IPS-15b (cell line): ENCODE measurements at regions not wholly inside any gene's neighbourhood (a gene's known extent, or its start where the extent isn't known, plus 50 kb on each side); places are given as distances from the start of the nearest gene placed in this dataset.

Source experiments
- H3K27me3 ChIP-seq: one replicate; pipeline ENCODE4 v1.6.1; 2013; ENCODE audit warnings: low read length; ENCODE audit not compliant: control insufficient read depth, insufficient read depth
- H3K36me3 ChIP-seq: one replicate; pipeline ENCODE4 v1.6.1; 2013; ENCODE audit warnings: low read length; ENCODE audit not compliant: control insufficient read depth, insufficient read depth
- H3K4me1 ChIP-seq: one replicate; pipeline ENCODE4 v1.6.1; 2013; ENCODE audit warnings: mild to moderate bottlenecking, low read length; ENCODE audit not compliant: control insufficient read depth, insufficient read depth
- H3K4me3 ChIP-seq: one replicate; pipeline ENCODE4 v1.5.1; 2013; ENCODE audit warnings: low read depth, low read length
- H3K9ac ChIP-seq: one replicate; pipeline ENCODE4 v1.6.1; 2013; ENCODE audit warnings: low read depth, mild to moderate bottlenecking, low read length
- H3K9me3 ChIP-seq: one replicate; pipeline ENCODE4 v1.6.1; 2013; ENCODE audit warnings: mild to moderate bottlenecking, low read length; ENCODE audit not compliant: control insufficient read depth, insufficient read depth

GRCh38 chr16:87222335-87222734, 94.9 kb downstream of the C16orf95 start:
- no peaks in the 10 kb centered on the region for H3K9me3 ChIP-seq
- no peaks in the 10 kb centered on the region for H3K4me1 ChIP-seq
- no peaks in the 10 kb centered on the region for H3K36me3 ChIP-seq
- no peak overlapping the region for H3K4me3 ChIP-seq
- H3K27me3 ChIP-seq = no peaks in the 10 kb centered on the region
- H3K9ac ChIP-seq = no peak overlapping the region

DNA sequence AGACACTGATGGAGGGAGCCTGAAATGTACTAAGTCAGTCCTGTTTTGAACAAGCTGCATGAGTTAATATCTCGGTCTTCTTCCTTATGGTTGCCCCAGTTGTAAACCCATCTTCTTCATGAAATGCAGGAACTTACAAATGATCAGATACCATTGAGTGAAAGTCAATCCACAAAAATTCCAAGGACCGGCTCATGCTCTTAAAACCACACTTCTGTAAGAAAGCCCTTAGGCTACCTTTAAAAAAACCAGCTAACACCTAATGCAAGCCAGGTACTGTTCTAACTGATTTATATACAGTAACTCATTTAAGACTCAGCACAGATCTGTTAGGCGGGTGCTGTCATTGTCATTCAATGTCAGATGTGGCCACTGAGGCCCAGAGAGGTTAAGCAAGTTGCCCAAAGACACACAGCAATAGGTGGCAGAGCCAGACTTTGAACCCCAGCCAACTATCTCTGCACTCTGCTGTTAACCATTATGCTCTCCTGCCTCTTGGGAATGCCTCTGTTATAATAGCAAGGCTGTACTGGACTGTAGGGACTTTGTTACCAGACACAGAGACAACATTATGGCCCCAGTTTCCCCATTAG, 93.4 kb downstream of the C16orf95 start:
- Histone ChIP-seq H3K4me1 (no peaks in the 10 kb centered on the region), H3K9ac (no peak overlapping the region), H3K4me3 (no peak overlapping the region), H3K36me3 (no peaks in the 10 kb centered on the region), H3K27me3 (no peaks in the 10 kb centered on the region), H3K9me3 (no peaks in the 10 kb centered on the region)

DNA sequence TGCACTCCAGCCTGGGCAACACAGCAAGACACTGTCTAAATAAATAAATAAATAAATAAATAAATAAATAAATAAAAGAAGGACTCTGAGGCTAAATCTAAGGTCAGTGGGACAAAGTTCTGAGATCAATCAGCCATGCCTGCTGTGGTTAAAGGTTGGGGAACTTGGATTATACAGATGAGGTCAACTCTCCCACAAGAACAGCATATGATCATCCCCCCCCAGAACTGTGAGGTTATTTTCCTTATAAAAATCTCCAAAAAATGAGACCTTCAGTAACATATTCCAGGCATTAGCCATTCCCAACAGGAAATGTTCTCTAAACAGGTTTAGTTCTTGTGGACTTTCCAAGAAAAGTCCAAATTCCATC, 90.3 kb downstream of the C16orf95 start:
- H3K4me3 ChIP-seq = no peak overlapping the region
- H3K27me3 ChIP-seq = no peaks in the 10 kb centered on the region
- H3K36me3 ChIP-seq = no peaks in the 10 kb centered on the region
- no peaks in the 10 kb centered on the region for H3K9me3 ChIP-seq
- H3K4me1 ChIP-seq = no peaks in the 10 kb centered on the region
- no peak overlapping the region for H3K9ac ChIP-seq

DNA sequence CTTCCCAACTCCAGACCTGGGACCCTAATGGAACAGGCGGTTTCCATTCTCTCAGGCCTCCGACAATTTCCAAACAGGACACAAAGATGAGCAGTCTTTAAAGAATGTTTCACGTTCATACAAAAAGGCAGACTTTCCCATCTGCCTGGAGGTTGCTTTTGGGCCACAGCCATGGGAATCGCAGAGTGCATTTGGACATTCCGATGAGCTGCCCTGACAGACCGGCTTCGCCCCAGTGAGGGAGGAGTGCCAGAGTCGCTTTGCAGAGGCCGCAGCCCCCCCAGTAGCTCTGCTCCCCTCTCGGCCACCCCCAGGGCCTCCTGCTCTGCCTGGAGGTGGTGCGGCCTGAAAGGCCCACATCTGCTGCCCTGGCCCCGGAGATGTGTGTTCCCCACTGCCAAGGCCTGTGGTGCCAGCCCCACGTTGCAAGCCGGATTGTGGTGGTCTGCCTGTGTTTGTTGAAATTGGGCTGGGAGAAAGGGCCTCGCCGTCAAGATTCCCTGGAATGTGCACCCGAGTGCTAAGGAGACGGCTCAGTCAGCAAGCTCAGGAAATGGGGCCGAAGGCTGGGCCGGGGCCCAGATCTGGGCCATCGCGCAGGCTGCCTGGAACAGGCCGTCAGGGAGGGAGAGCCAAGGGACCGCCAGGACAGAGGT, 89.8 kb downstream of the C16orf95 start:
- Histone ChIP-seq H3K9ac (no peak overlapping the region), H3K4me1 (no peaks in the 10 kb centered on the region), H3K27me3 (no peaks in the 10 kb centered on the region), H3K9me3 (no peaks in the 10 kb centered on the region), H3K36me3 (no peaks in the 10 kb centered on the region), H3K4me3 (no peak overlapping the region)

- Histone ChIP-seq H3K9me3 (no peaks in the 10 kb centered on the region), H3K4me3 (no peak overlapping the region), H3K4me1 (no peaks in the 10 kb centered on the region)
Measured at GRCh38 chr16:87228363-87228762, 88.8 kb downstream of the C16orf95 start.

DNA sequence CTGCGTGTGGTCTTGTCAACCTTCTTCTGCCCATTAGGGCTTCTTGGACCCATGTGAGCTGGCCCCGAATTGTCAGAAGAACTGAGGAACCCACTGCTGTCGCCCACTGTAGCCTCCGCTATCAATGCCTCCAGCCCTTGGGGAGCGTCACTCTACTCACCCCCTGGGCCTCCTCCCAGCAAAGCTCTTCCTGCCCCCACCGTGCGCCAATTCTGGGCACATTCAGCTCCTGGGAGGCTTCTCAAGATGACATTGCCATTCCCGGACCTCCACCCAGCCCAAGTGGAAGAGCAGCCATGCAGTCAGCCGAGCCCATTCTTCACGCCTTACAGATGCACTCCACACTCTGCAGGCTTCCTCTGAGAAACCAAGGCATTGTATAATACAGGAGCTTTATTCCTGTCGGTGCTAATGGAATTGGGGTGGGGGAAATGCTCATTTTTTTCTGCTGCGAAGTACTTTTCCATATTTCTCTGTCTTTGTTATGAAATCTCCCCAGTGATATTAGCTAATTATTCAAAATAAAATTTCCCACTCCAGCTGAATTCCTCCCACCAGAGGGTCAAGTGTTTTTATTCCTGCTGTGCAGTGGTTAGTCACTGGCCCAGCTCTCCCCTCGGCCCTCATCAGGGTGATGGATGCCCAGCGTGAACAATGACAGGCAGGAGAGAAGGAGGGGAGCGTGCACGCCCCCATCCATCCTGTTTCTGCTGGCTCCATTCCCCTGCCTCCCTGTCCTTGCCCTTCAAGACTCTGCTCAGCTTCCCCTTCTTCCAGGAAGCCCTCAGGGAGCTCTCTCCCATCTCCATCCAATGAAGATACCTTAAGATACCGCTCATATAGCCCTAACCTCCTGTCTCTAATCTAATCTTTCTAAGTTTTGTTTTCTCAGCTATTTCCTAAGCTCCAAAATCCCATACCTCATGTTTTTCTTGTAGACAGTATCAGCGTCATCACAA, 87.7 kb downstream of the C16orf95 start:
- Histone ChIP-seq H3K27me3 (no peaks in the 10 kb centered on the region), H3K9ac (no peak overlapping the region), H3K9me3 (no peaks in the 10 kb centered on the region), H3K36me3 (no peaks in the 10 kb centered on the region), H3K4me3 (no peak overlapping the region), H3K4me1 (no peaks in the 10 kb centered on the region)

More at GRCh38 chr16:87228363-87228762, 88.8 kb downstream of the C16orf95 start:
- H3K36me3 ChIP-seq = no peaks in the 10 kb centered on the region
- no peaks in the 10 kb centered on the region for H3K27me3 ChIP-seq
- no peak overlapping the region for H3K9ac ChIP-seq

- H3K4me3 ChIP-seq = no peak overlapping the region
- H3K4me1 ChIP-seq = no peaks in the 10 kb centered on the region
- no peaks in the 10 kb centered on the region for H3K9me3 ChIP-seq
- H3K36me3 ChIP-seq = no peaks in the 10 kb centered on the region
- H3K27me3 ChIP-seq = no peaks in the 10 kb centered on the region
- H3K9ac ChIP-seq = no peak overlapping the region
Measured at GRCh38 chr16:87230571-87230970, 86.6 kb downstream of the C16orf95 start.

GRCh38 chr16:87231295-87231694, 85.9 kb downstream of the C16orf95 start:
- Histone ChIP-seq H3K36me3 (no peaks in the 10 kb centered on the region), H3K4me3 (no peak overlapping the region), H3K4me1 (no peaks in the 10 kb centered on the region), H3K9me3 (no peaks in the 10 kb centered on the region), H3K9ac (no peak overlapping the region), H3K27me3 (no peaks in the 10 kb centered on the region)

- no peaks in the 10 kb centered on the region for H3K36me3 ChIP-seq
- H3K4me1 ChIP-seq = no peaks in the 10 kb centered on the region
- H3K4me3 ChIP-seq = no peak overlapping the region
- no peaks in the 10 kb centered on the region for H3K9me3 ChIP-seq
- no peaks in the 10 kb centered on the region for H3K27me3 ChIP-seq
- H3K9ac ChIP-seq = no peak overlapping the region
Measured at GRCh38 chr16:87231911-87232310, 85.3 kb downstream of the C16orf95 start.

DNA sequence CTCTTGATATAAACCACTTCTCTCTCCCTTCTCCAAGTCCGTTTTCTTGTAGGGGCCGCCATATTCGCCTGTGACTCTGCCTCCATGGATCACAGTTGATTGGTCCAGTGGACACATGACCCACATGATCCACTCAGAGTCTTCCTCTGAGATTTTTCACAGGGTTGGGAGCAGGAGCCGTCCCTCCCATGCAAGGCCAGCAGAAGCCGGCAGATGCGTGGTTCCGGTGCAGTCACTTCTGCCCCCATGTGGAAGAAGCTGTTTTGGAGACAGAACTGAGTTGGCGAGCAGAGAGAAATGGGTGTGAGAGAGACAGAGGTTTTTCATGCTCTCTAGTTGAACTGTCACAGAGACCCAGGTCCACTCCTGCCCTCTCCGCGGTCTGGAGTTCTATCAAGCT, 83.3 kb downstream of the C16orf95 start:
- Histone ChIP-seq H3K9me3 (no peaks in the 10 kb centered on the region), H3K36me3 (no peaks in the 10 kb centered on the region), H3K4me1 (no peaks in the 10 kb centered on the region), H3K4me3 (no peak overlapping the region), H3K9ac (no peak overlapping the region), H3K27me3 (no peaks in the 10 kb centered on the region)

GRCh38 chr16:87234601-87235000, 82.6 kb downstream of the C16orf95 start:
- no peaks in the 10 kb centered on the region for H3K36me3 ChIP-seq
- H3K4me1 ChIP-seq = no peaks in the 10 kb centered on the region
- no peaks in the 10 kb centered on the region for H3K27me3 ChIP-seq

More at GRCh38 chr16:87234601-87235000, 82.6 kb downstream of the C16orf95 start:
- Histone ChIP-seq H3K9me3 (no peaks in the 10 kb centered on the region), H3K4me3 (no peak overlapping the region), H3K9ac (no peak overlapping the region)
